AG10803 (cell line): ENCODE measurements at regions not wholly inside any gene's neighbourhood (a gene's known extent, or its start where the extent isn't known, plus 50 kb on each side); places are given as distances from the start of the nearest gene placed in this dataset.
A peak's percentile ranks its signal among the peaks of the same experiment; 100 is the strongest.

Experiments
- DNase-seq: peaks from one replicate; pipeline ENCODE4 v3.0.0; 2010; ENCODE audit warnings: low read depth
- H3K4me3 ChIP-seq: 2 replicates; pipeline ENCODE4 v1.5.1; 2011; ENCODE audit warnings: mild to moderate bottlenecking, low read length, control low read depth
- CTCF ChIP-seq: conservative IDR thresholded peaks from 2 replicates; pipeline ENCODE4 v1.5.1; 2011; ENCODE audit warnings: mild to moderate bottlenecking, low read length, control low read depth, inconsistent platforms

GRCh38 chr17:55635253-55635914, 87.3 kb downstream of the TMEM100 start:
- TF ChIP-seq CTCF: no peak
- DNase-seq: no peak
- no peak overlapping the region for H3K4me3 ChIP-seq

- no peak overlapping the region for H3K4me3 ChIP-seq
- no peak for TF ChIP-seq CTCF
- DNase-seq: no peak
These were observed 88.0 kb downstream of the TMEM100 start for GRCh38 chr17:55634702-55635101.

GRCh38 chr17:55632893-55633292, 89.8 kb downstream of the TMEM100 start:
- H3K4me3 ChIP-seq: no peak overlapping the region
- TF ChIP-seq CTCF: no peak
- peak; percentile 24 for DNase-seq

- no peak for DNase-seq
- H3K4me3 ChIP-seq: no peak overlapping the region
- no peak for TF ChIP-seq CTCF
These were observed 90.4 kb downstream of the TMEM100 start for GRCh38 chr17:55632236-55632635.

- DNase-seq: no peak
- TF ChIP-seq CTCF: no peak
- no peak overlapping the region for H3K4me3 ChIP-seq
These were observed 92.7 kb downstream of the TMEM100 start for GRCh38 chr17:55629995-55630394.

GRCh38 chr17:55625521-55625920, 97.1 kb downstream of the TMEM100 start:
- H3K4me3 ChIP-seq: no peak overlapping the region
- no peak for DNase-seq

More at GRCh38 chr17:55625521-55625920, 97.1 kb downstream of the TMEM100 start:
- no peak for TF ChIP-seq CTCF
